ENCODE measurements at regions not wholly inside any gene's neighbourhood (a gene's known extent, or its start where the extent isn't known, plus 50 kb on each side); places are given as distances from the start of the nearest gene placed in this dataset.

GRCh38 chr6:14781772-14782525 lies 463.9 kb upstream of the JARID2 start:
- TF ChIP-seq POLR2A (IDR thresholded peaks at IDR 0.05) (no peak), CTCF (IDR thresholded peaks at IDR 0.05) (no peak)

Measured in body of pancreas (tissue), 4 donors.